Neural cell (in vitro differentiated cells): ENCODE measurements at regions not wholly inside any gene's neighbourhood (a gene's known extent, or its start where the extent isn't known, plus 50 kb on each side); places are given as distances from the start of the nearest gene placed in this dataset.

Experiments used
- H2AFZ ChIP-seq: fragments of 200-600, 300-800 bp; sonication (generic), shearing (Covaris generic); 2 replicates; pipeline ENCODE4 v1.6.0; 2014; ENCODE audit warnings: low read depth, mild to moderate bottlenecking, antibody characterized with exemption, low read length, moderate library complexity
- H3F3A ChIP-seq: fragments of 200-600 bp; shearing (Covaris generic); 2 replicates; pipeline ENCODE4 v1.6.1; 2016; ENCODE audit warnings: mild to moderate bottlenecking, moderate library complexity, mixed read lengths, antibody characterized with exemption, low read length; ENCODE audit not compliant: insufficient read depth, poor library complexity, severe bottlenecking
- H3K27ac ChIP-seq: fragments of 200-600, 300-800 bp; sonication (generic), shearing (Covaris generic); 2 replicates; pipeline ENCODE4 v1.5.1; 2014; ENCODE audit warnings: mild to moderate bottlenecking, low read length, moderate library complexity
- H3K27me3 ChIP-seq: fragments of 300-800, 200-600 bp; sonication (generic), shearing (Covaris generic); 2 replicates; pipeline ENCODE4 v1.6.0; 2014; ENCODE audit warnings: mild to moderate bottlenecking, low read depth, low read length, moderate library complexity; ENCODE audit not compliant: insufficient read depth
- H3K36me3 ChIP-seq: fragments of 300-800, 200-600 bp; sonication (generic), shearing (Covaris generic); 2 replicates; pipeline ENCODE4 v1.5.1; 2014; ENCODE audit warnings: mild to moderate bottlenecking, antibody characterized with exemption, low read length, moderate library complexity; ENCODE audit not compliant: insufficient read depth
- H3K4me2 ChIP-seq: fragments of 300-800, 200-600 bp; sonication (generic), shearing (Covaris generic); 2 replicates; pipeline ENCODE4 v1.6.0; 2014; ENCODE audit warnings: mild to moderate bottlenecking, low read length
- H3K4me3 ChIP-seq: fragments of 300-800, 200-600 bp; sonication (generic), shearing (Covaris generic); 2 replicates; pipeline ENCODE4 v1.5.1; 2014; ENCODE audit warnings: mild to moderate bottlenecking, low read length, moderate library complexity
- H3K79me2 ChIP-seq: fragments of 200-600 bp; shearing (Covaris generic); replicated peaks from 2 replicates; pipeline ENCODE4 v1.6.0; 2014; ENCODE audit warnings: mild to moderate bottlenecking, low read length, moderate library complexity; ENCODE audit not compliant: insufficient read depth
- H3K9ac ChIP-seq: fragments of 300-800, 200-600 bp; sonication (generic), shearing (Covaris generic); 2 replicates; pipeline ENCODE4 v1.6.1; 2016; ENCODE audit warnings: mild to moderate bottlenecking, low read length, mixed read lengths
- H3K9me2 ChIP-seq: fragments of 200-600 bp; shearing (Covaris generic); 2 replicates; pipeline ENCODE4 v1.6.1; 2016; ENCODE audit warnings: mild to moderate bottlenecking, low read length, mixed read lengths; ENCODE audit not compliant: insufficient read depth
- H3K9me3 ChIP-seq: fragments of 200-600, 300-800 bp; sonication (generic), shearing (Covaris generic); 2 replicates; pipeline ENCODE4 v1.6.1; 2016; ENCODE audit warnings: mild to moderate bottlenecking, mixed run types, low read length, moderate library complexity, mixed read lengths
- H4K20me1 ChIP-seq: fragments of 200-600 bp; shearing (Covaris generic); 2 replicates; pipeline ENCODE4 v1.6.1; 2016; ENCODE audit warnings: mild to moderate bottlenecking, mixed run types; ENCODE audit not compliant: insufficient read depth
- CTCF ChIP-seq: fragments of 450-650 bp; IDR thresholded peaks from 2 replicates; pipeline ENCODE4 v1.5.1; 2014; ENCODE audit warnings: antibody characterized with exemption, mild to moderate bottlenecking, moderate library complexity; ENCODE audit not compliant: poor library complexity, severe bottlenecking
- EP300 ChIP-seq: fragments of 450-650 bp; conservative IDR thresholded peaks from 2 replicates; pipeline ENCODE4 v1.6.1; 2014; ENCODE audit warnings: antibody characterized with exemption, mild to moderate bottlenecking, moderate library complexity; ENCODE audit not compliant: poor library complexity, severe bottlenecking
- EZH2 ChIP-seq: fragments of 200-600, 300-800 bp; shearing (Covaris generic), sonication (generic); IDR thresholded peaks from 2 replicates; pipeline ENCODE4 v1.6.1; 2014; ENCODE audit warnings: antibody characterized with exemption, low read length, borderline replicate concordance, mild to moderate bottlenecking; ENCODE audit not compliant: insufficient read depth, poor library complexity, severe bottlenecking
- MXI1 ChIP-seq: fragments of 450-650 bp; conservative IDR thresholded peaks from 2 replicates; pipeline ENCODE4 v1.6.1; 2014; ENCODE audit warnings: antibody characterized with exemption, mild to moderate bottlenecking; ENCODE audit not compliant: poor library complexity, severe bottlenecking
- POLR2AphosphoS5 ChIP-seq: IDR thresholded peaks from 2 replicates; pipeline ENCODE4 v1.6.1; 2012
- RAD21 ChIP-seq: fragments of 450-650 bp; conservative IDR thresholded peaks from 2 replicates; pipeline ENCODE4 v1.6.1; 2014; ENCODE audit warnings: antibody characterized with exemption, mild to moderate bottlenecking, moderate library complexity
- REST ChIP-seq: IDR thresholded peaks from 2 replicates; pipeline ENCODE4 v1.6.1; 2012; ENCODE audit warnings: borderline replicate concordance
- SMC3 ChIP-seq: fragments of 450-650 bp; conservative IDR thresholded peaks from 2 replicates; pipeline ENCODE4 v1.6.1; 2014; ENCODE audit warnings: antibody characterized with exemption, mild to moderate bottlenecking, moderate library complexity; ENCODE audit not compliant: poor library complexity
- TAF1 ChIP-seq: IDR thresholded peaks from 2 replicates; pipeline ENCODE4 v1.6.1; 2012; ENCODE audit warnings: low read depth

- Histone ChIP-seq H3K27ac (no peak overlapping the region), H3K9me3 (no peaks in the 10 kb centered on the region), H4K20me1 (no peaks in the 10 kb centered on the region), H3K4me3 (no peak overlapping the region), H3K27me3 (no peaks in the 10 kb centered on the region), H3F3A (no peaks in the 10 kb centered on the region), H3K9ac (no peak overlapping the region), H2AFZ (no peak overlapping the region), H3K36me3 (no peaks in the 10 kb centered on the region), H3K79me2 (no peaks in the 10 kb centered on the region), H3K9me2 (no peaks in the 10 kb centered on the region), H3K4me2 (no peak overlapping the region)
- TF ChIP-seq CTCF = no peak
- no peak for TF ChIP-seq EZH2
- no peak for TF ChIP-seq REST
- no peak for TF ChIP-seq TAF1
- no peak for TF ChIP-seq RAD21
- no peak for TF ChIP-seq EP300
- TF ChIP-seq SMC3 = no peak
- no peak for TF ChIP-seq MXI1
- no peak for TF ChIP-seq POLR2AphosphoS5
Measured at GRCh38 chr12:30814295-30814655, 59.5 kb upstream of the CAPRIN2 start.

GRCh38 chr12:30813525-30814294 is 59.0 kb upstream of the CAPRIN2 start:
- H3K4me3 ChIP-seq = no peak overlapping the region
- no peaks in the 10 kb centered on the region for H3K9me3 ChIP-seq
- no peaks in the 10 kb centered on the region for H3K9me2 ChIP-seq
- no peaks in the 10 kb centered on the region for H3K79me2 ChIP-seq
- TF ChIP-seq MXI1 = no peak
- no peak for TF ChIP-seq POLR2AphosphoS5
- TF ChIP-seq CTCF = no peak
- no peak for TF ChIP-seq RAD21
- no peaks in the 10 kb centered on the region for H3K27me3 ChIP-seq
- H3K27ac ChIP-seq = no peak overlapping the region
- H3K36me3 ChIP-seq = no peaks in the 10 kb centered on the region
- H4K20me1 ChIP-seq = no peaks in the 10 kb centered on the region
- H3F3A ChIP-seq = no peaks in the 10 kb centered on the region
- H2AFZ ChIP-seq = no peak overlapping the region
- no peak overlapping the region for H3K9ac ChIP-seq
- no peak overlapping the region for H3K4me2 ChIP-seq
